T-helper 1 cell treated with Interleukin-12 subunit alpha and Interleukin-12 subunit beta and Interleukin-4 antibody, amounts not matched to agents 30 ng/mL and 1 ng/mL, for 36 hours (primary cell): ENCODE measurements at regions not wholly inside any gene's neighbourhood (a gene's known extent, or its start where the extent isn't known, plus 50 kb on each side); places are given as distances from the start of the nearest gene placed in this dataset.
"Not testable (repeated sequence)": the region's sequence is repeated elsewhere in the genome, so short reads cannot be mapped to it uniquely, and the experiment has no call there.

Experiments
- intact Hi-C: fragments of 100-400 bp; cut with micrococcal nuclease; formaldehyde crosslinking; loops from one replicate; pipeline ENCODE4 v1.15.1; 2024

DNA sequence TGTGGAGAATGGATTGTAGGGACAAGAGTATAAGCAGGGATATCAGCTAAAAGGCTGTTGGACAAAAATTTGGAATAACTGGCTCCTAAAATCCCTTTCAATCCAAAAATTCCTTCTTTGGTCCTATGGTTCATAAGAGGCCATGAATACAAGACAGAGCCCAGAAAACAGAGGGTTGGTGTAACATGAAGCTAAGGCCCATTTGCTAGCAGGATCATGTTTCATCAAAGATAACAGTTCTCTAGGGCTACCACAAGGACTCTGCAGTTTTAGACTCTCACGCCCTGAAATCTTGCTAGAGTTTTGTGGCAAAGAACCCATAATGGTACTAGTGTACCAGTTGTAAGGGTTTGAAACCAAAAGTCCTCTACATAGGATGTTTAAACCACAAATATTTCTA lies 327.8 kb upstream of the TBX18 start:
- intact Hi-C loops, result no loop called here

DNA sequence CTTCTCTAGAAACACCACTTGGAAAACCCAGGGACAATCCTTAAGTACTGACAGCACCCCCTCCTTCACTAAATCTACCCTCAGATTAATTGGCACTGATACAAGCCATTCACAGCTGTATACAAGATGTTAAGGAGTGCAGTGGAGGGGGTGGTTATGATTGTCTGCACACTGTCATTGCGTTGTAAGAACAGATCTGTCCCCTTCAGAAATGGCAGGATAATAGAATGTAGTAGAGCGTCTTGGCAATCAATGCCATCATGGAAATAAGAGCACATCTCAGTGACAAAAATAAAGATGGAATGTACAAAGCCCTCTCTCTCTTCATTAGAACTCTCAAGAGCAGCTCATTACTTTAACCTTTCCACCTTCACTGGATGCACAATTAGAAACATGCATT lies 324.9 kb upstream of the TBX18 start:
- intact Hi-C loops, result no loop called here

DNA sequence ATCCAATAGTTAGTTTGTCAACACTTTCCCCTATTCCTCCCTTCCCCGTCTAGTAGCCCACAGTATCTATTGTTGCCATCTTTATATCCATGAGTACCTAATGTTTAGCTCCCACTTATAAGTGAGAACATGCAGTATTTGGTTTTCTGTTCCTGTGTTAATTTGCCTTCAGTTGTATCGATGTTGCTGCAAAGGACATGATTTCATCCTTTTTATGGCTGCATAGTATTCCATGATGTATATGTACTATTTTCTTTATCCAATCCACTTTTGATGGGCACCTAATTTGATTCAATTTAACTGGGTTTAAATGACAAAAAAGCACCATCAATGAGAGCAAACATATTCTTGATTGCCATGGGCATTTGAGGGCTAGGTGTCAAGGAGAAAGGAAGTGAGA lies 321.5 kb upstream of the TBX18 start:
- intact Hi-C loops, result no loop called here

DNA sequence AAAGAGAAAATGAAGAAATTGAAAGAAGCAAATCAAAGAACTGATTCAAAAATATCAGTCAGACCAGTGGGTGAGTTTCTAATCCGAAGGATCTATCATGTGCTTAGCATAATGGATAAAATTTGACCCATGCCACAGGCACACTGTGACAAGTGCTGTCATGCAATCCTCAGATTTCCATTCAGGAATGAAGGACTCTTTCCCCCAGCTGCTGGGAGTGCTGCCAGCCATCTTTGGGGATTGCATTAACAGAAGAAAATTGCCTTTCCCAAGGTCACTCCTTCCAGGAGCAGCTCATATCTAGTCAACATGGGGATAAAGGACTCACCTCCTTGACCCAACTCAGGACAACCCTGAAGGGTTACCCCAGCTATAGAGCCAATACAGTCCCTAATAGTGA lies 316.7 kb upstream of the TBX18 start:
- intact Hi-C loops, result no loop called here

DNA sequence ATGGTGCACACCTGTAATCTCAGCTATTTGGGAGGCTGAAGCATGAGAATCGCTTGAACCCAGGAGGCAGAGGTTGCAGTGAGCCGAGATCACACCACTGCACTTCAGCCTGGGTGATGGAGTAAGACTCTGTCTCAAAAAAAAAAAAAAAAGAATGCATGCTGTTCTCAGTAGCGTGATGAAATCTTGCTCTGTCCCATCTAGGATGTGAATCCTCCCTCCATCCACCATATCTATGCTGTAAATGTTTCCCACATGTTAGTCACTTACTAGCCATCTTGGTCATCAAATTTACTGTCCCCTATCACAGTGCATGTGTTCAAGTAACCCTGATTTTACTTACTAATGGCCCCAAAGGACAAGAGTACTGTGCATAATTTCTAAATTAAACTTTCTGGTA lies 315.4 kb upstream of the TBX18 start:
- intact Hi-C loops, result no loop called here

DNA sequence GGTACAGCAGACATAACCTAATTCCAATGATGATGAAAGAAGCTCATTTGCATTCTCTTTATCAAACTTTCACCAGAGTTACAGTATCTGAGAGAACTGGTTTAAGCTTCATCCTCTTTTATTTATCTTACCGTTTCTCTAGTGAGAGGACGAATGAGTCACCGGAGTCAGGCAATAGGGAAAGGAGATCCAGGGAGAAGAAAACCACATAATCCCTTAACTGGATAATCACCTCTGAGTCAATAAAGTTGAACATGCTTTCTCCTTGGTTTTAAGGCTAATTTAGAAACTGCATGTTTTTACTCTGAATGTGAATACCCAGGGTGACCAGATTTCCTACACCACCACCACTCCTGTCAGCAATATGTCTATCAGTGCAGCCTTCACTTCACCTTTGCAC lies 313.7 kb upstream of the TBX18 start:
- intact Hi-C loops, result no loop called here

DNA sequence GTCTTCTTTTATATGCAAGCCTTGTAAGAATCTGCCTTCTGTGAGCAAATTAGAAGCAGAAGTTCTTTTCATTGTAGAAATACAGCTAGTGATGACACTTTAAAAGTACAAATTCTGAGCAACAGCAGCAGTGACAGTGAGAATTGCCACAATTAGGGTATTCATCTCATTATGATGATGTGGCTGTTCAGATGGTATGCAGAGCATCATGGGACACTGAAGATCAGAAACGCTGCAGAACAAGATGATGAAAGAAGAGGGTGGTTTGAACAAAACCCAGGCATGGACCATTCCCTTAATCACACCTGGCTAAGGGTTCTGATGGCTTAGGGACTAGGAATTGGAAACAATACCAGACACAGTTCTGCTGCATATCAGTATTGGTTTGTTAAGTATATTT lies 312.7 kb upstream of the TBX18 start:
- intact Hi-C loops, result no loop called here

DNA sequence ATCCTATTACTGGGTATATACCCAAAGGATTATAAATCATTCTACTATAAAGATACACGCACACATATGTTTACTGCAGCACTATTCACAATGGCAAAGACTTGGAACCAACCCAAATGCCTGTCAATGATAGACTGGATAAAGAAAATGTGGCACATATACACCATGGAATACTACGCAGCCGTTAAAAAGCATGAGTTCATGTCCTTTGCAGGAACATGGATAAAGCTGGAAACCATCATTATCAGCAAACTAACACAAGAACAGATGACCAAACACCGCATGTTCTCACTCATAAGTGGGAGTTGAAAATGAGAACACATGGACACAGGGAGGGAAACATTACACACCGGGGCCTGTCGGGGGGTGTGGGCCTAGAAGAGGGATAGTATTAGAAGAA lies 307.4 kb upstream of the TBX18 start:
- intact Hi-C loops, result not testable (repeated sequence)

DNA sequence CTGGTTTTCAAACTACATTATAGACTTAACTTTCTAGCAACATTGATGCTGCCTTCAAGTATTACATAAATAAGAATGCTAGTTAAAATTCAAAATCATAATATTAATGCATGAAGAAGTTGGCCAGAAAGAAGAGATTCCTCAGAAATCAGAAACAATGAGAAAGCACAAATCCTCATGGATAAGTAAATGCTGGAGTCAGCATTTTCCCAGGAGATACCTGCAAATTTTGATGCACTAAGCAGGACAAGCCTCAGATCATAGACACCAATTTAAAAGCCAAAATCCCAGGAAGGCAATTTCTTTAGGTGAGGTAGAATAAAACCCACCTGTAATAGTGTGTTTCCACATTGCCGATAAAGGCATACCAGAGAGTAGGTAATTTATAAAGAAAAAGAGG lies 305.2 kb upstream of the TBX18 start:
- intact Hi-C loops, result no loop called here

DNA sequence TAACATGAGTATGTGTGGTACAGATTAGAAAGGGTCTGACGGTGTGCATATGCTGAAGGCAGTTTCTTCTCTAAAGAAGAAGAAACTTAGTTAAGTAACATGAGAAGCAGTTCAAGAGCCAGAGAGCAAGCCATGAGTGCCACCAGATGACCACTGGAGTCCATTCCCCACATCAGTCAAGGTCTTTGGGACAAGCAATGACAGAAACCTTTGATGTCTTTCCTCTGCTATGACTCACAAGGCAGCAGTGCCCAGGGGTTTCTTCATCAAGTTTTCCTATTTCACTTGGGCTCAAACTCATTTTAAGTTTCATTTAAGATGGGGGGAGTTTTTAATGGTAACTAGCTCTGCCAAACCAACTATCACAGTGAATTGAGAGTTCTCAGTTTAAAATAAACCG lies 303.8 kb upstream of the TBX18 start:
- intact Hi-C loops, result no loop called here

DNA sequence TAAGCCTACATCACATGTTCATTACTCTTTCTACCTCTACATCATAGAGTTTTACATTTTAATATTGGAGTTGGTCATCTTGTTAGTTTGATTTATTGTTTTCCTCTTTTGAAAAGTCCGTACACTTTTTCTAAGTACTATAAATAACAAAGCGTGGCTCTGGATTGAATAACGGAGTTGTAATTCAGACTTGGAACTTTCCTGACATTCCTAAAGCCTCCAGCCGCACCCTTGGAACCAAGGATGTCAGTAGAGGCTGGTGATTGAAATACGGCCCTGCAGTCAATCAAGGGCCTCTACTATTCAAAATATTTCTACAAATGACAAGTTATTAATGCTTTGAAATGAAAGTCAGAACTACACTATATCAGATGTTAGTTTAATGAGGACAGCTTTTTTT lies 301.9 kb upstream of the TBX18 start:
- intact Hi-C loops, result no loop called here

DNA sequence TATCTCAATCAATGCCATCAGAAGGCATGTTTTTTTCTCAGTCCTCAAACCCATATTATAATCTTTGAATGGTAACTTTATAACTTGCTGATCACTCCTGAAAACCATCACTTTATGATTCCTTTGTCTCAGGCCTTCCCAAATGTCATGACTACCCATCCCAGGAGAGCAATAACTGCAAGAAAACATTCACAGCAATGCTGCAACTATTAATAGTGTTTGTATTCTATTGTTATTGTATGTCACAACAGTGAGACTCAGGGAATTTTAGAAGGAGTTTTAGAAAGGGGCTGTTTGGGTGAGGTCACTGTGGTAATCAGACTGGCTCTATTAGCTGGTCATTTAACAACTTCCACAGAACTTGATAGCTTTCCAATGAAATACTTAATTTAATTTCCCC lies 301.4 kb upstream of the TBX18 start:
- intact Hi-C loops, result no loop called here

DNA sequence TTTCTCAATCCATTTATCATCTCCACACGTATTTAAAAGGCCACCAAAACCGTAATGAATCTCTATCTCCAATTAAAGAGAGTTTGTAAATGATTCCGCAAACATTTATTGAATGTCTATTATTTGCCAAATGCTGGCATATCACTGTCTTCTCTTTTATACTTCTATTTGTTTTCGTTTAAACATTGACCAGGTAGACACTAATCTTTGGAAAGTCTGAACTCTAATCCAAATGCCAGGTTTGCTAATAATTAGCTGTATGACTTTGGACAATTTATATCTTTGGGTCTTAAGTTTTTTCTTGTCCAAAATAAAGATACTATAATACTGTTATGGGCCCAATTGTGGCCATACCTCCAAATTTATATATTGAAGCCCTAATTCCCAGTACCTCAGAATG lies 299.2 kb upstream of the TBX18 start:
- intact Hi-C loops, result no loop called here

DNA sequence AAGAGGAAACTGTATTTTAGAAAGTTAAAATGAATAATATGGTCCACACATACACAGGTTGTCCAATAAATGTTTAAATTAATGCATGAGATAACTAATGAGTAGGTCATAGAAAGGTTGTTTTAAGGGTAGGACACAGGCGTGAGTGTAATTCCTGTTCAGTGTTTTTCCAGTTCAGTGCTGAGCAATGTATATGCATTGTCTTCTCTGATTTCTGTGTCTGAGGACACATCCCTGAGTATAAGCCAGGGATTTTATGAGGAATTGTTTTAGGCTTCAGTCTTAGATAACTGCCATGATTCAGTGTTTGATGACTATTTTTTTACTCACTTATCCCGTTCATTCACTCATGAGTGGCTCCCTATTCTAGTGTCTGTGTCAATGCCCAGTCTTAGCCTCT lies 298.5 kb upstream of the TBX18 start:
- intact Hi-C loops, result no loop called here

DNA sequence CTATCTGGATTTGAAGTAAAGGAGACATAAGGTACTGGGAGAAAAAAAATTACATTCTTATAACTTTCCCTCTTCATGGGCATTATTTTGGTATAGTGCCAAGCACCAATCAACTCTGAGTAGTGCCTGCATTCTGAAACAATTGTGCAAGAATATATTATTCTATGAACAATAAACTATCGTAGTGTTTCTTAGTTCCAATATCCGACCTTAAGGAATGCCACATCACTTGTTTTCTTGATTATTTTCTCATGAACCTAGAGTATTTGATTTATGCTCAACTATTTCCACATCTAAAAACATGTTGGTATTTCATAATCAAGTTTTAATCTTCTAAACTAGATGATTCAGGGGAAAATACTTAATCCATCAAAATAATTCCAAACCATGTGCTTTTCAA lies 294.4 kb upstream of the TBX18 start:
- intact Hi-C loops, result no loop called here

DNA sequence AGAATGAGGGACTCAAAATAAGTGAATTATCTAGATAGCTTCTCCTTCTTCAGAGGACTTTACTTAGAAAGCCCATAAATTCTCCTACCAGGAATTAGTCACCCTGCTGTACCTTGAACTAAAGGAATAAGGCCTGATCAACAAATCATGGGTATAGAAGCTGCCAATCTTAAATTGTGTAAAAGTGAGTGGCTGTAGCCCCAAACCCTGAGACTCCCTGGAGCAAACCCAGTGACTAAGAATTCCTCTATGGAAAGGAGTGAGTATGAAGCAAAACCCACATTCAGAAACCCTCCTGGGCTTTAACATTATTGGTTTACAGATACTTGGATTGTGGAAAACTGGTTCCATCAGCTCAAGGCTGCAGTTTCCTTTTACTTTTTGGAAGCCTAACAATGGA lies 285.8 kb upstream of the TBX18 start:
- intact Hi-C loops, result no loop called here

DNA sequence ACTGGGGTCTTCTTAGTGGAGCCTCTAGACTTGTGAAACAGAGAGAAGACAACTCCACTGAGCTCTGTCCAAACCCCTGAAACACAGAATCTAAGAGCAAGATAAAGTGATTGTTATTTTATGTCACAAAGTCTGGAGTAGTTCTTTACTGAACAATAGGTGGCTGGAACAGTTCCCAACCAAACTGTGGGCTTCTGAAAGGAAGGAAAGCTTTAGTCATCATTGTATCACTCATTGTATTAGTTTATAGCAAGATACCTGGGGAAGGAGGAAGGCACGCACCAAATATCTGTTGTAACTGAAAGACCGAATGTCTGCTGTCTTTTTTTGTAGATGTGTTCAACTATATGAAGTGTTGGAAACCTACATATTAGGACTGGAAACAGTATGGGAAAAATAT lies 284.9 kb upstream of the TBX18 start:
- intact Hi-C loops, result no loop called here

DNA sequence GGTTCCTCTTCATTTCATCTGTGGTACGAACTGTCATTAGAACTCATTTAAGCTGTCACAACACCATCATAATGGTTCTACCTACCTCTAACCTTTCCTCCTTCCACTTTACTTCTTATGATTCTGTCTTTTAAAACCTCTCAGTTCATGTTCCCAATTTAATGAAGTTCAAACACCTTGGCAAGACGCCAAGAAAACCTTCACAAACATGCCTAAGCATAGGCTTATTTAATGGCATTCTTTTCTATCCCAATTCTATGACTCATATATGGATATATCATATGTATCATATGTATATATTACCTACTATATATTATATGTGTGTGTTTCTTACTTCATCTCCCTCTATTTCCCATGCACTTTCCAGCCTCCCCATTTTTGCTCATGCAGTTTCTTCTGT lies 283.4 kb upstream of the TBX18 start:
- intact Hi-C loops, result no loop called here

DNA sequence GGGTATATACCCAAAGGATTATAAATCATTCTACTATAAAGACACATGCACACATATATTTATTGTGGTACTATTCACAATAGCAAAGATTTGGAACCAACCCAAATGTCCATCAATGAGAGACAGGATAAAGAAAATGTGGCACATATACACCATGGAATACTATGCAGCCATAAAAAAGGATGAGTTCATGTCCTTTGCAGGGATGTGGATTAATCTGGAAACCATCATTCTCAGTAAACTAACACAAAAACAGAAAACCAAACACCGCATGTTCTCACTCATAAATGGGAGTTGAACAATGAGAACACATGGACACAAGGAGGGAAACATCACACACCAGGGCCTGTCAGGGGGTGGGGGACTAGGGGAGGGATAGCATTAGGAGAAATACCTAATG lies 281.4 kb upstream of the TBX18 start:
- intact Hi-C loops, result not testable (repeated sequence)

DNA sequence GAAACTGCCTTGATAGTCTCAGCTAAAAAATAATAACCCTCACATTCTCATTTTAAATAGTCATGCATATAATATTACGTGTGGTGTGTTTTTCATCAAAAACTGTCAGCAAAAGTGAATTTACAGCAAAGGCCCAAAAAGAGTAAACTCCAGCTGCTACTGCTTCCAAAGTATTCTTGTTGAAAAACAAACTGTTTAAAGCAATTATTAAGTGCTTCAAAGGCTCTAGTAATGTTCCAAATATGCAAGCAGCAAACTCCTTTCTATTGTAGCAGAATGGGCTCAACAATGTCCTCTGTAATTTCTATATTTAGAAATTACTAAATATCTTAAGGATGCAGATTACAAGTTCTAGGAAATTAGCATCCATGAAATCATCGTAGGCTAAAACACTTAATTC lies 280.0 kb upstream of the TBX18 start:
- intact Hi-C loops, result no loop called here

DNA sequence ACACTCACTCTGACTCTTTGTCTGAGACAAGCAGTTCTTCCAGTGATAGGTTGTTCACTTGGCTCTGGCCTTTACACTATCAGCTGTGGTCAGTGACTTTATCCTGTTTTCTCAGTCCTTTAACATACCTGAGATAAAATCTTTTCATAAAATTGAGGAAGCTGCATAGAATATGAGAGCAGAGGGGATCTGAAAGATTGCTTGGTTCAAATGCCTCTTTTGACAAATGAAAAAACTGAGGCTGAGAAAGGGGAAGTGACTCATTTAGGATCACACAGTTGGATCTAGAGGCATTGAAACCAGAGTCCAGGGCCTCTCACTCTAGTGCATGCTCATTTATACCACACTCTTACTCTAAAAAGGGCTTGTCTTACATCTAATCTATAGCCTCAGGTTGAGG lies 277.0 kb upstream of the TBX18 start:
- intact Hi-C loops, result no loop called here

DNA sequence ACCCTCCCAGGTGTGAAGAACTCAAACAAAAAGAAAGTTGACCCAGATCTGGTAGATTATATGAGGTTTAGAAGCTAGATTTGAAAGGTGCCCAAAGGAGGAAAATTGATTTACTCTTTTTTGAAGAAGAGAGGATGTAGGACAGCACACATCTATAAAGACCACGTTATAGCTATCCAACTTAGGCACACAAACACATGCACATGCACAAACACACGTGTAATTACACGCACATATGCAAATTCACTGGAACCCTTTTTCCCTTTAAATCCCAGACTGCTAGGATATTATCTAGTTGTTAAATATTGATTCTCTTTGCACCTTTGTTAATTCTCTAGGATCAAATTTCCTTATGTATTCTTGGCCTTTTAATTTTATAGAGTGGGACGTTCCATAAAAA lies 272.8 kb upstream of the TBX18 start:
- intact Hi-C loops, result no loop called here

DNA sequence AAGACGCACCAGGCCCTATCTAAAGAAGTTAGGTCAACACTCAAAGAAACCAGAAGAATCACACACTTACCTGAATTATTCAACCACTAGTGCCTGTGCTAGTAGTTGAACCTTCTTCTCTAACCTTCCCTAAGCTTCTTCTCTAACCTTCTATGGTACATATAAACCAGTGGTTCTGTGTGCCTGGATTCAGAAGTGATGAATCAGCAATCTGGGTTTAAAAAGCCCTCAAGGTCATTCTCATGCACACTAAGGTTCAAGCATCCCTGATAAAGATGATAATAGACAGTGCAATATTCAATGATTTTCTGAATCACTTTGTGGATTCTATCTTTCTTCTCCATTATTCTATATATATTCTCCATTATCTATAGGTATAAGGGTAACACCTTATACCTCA lies 271.4 kb upstream of the TBX18 start:
- intact Hi-C loops, result no loop called here

DNA sequence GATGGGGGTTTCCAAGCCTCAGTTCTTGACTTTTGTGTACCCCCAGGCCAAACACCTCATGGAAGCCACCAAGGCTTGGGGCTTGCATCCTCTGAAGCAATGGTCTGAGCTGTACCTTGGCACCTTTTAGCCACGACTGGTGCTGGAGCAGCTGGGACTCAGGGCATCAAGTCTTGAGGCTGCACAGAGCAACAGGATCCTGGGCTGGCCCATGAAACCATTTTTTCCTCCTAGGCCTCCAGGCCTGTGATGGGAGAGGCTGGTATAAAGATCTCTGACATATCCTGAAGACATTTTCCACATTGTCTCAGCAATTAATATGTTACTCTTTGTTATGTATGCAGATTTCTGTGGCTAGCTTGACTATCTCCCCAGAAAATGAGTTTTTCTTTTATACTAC lies 269.1 kb upstream of the TBX18 start:
- intact Hi-C loops, result no loop called here

DNA sequence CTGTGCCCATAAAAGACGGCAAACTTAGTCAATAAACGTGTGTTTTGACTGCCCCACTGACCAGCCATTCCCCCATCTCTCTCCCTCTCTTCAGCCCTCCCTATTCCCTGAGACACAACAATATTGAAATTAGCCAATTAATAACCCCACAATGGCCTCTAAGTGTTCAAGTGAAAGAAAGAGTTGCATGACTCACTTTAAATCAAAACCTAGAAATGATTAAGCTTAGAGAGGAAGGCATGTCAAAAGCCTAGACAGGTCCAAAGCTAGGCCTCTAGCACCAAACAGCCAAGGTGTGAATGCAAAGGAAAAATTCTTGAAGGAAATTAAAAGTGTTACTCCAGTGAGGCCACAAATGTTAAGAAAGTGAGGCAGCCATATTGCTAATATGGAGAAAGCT lies 261.6 kb upstream of the TBX18 start:
- intact Hi-C loops, result no loop called here
